ENCODE measurements at regions not wholly inside any gene's neighbourhood (a gene's known extent, or its start where the extent isn't known, plus 50 kb on each side); places are given as distances from the start of the nearest gene placed in this dataset.

DNA sequence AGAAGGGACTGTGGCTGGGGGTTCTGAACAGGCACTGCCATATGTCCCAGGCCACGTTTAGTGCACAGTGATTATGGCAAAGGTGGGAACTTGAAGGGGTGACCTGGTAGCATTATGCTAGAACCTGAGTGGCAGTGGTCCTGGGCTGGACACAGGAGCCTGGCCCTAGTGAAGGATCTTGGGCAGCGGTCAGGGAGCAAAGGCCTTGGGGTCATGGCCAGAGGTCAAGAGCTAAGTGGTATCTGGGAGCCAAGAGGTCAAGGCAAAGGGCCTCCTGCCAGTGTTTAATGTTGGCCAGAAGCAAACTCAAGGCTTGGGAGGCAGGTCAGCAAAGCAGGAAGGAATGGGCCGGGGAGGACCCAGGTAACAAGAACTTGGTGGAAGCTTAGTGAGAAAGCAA lies 254.5 kb downstream of the CDH26 start:
- ATAC-seq (no peak), DNase-seq (no peak)
- H3K27me3 ChIP-seq (ENCODE audit: insufficient read depth in 3 of 3, low read length in 2 of 3), result no peaks in the 10 kb centered on the region
- H3K4me1 ChIP-seq, result no peaks in the 10 kb centered on the region
- no peak overlapping the region for H3K4me3 ChIP-seq
- H3K9me3 ChIP-seq, result no peaks in the 10 kb centered on the region
- WGBS, 3 donors, result 91 to 98% (median 96%) methylated on average over 3 of the region's 3 CpGs
- intact Hi-C loops (cut with DNase I), result loop anchor here (5.0 to 10.0 kb wide), 6 partner anchors 50 to 1682 kb away; no protein-coding TSS in a partner anchor
- H3K36me3 ChIP-seq (ENCODE audit: insufficient read depth in 1 of 2, low read depth in 1 of 2), result no peaks in the 10 kb centered on the region
- TF ChIP-seq, protein P1, sequence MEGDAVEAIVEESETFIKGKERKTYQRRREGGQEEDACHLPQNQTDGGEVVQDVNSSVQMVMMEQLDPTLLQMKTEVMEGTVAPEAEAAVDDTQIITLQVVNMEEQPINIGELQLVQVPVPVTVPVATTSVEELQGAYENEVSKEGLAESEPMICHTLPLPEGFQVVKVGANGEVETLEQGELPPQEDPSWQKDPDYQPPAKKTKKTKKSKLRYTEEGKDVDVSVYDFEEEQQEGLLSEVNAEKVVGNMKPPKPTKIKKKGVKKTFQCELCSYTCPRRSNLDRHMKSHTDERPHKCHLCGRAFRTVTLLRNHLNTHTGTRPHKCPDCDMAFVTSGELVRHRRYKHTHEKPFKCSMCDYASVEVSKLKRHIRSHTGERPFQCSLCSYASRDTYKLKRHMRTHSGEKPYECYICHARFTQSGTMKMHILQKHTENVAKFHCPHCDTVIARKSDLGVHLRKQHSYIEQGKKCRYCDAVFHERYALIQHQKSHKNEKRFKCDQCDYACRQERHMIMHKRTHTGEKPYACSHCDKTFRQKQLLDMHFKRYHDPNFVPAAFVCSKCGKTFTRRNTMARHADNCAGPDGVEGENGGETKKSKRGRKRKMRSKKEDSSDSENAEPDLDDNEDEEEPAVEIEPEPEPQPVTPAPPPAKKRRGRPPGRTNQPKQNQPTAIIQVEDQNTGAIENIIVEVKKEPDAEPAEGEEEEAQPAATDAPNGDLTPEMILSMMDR (IDR thresholded peaks at IDR 0.05), result no peak
- H3K27ac ChIP-seq, result no peak overlapping the region

DNA sequence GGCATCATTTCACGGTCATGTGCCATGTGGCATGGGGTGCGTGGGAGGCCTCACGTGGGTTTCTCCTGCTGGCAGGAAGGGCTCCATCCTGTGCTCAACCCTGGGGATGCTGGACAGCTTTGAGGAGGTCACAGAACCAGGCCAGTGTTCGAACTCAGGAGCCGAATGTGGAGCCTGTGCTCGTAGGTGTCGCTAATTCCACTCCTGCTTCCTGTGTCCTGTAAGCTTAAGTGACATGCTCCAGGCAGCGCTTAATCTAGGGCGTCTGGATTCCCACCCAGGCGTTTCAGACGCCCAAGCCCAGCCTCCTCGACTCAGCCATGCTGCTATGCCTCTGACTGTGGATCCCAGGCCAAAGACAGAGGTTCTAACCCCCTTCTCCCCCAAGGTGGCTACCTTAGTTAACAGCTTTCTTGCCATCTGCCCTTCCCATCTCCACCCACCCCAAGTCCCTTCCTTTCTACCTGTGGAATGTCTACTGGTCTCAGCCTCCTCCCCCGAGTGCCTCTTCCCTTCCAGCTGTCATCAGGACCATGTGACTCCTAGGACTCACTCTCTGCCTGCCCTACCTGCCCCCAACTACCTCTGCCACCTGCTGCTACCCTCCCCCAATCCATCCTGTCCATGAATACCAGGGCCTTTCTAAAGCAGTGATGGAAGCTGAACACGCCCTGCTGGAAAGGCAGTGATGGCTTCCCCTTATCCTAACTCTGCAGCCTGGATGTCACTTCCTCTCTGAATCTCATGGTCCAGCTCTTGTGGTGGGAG lies 255.1 kb downstream of the CDH26 start:
- no peak for ATAC-seq
- intact Hi-C loops (cut with DNase I), result loop anchor here (5.0 to 10.0 kb wide), 6 partner anchors 49 to 1681 kb away; no protein-coding TSS in a partner anchor

DNA sequence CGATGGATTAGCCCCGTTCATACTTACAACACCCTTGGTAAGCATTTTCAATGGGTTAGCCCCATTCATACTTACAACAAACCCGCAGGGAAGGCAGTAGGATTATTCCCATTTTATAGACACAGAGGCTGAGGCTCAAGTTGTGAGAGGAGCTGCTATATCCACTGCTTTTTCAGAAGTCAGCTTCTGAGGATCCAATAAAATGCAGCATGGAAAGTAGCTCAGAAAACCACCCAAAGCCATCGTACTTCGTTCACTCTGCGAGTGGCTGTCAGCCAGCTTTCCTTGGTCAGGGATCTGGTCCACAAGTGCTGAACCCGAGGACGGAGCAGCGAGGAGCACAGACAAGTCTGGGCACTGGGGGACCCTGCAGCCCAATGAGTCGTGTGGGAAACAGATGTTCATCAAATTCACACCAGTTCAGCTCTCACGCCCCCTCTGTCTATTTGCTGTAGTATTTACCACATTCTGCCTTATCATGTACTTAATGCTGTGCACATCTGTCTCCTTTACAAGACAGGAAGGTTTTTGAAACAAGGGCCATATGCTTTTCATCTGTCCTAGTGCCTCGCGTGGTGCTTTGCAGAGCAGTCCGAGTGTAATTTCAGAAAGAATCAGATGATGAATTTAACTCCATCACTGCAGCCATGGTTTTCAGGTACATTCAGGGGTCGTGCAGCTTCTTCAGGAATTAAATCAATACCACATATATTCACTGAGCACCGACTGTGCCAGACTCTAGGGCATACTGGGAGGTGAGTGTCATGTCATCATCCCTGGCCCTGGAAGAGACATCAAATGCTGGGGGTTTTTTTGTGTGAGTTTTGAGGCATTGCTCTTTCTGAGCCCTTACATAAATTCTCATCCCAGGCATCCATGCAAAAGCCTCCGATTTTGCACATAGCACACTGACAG lies 256.9 kb downstream of the CDH26 start:
- intact Hi-C loops (cut with DNase I), result loop anchor here (5.0 to 10.0 kb wide), 6 partner anchors 47 to 1680 kb away; no protein-coding TSS in a partner anchor
- no peak for ATAC-seq
- 31 to 53% (median 53%) methylated on average over 17 of the region's 17 CpGs for WGBS, 3 donors

More for the DNA sequence above, 255.1 kb downstream of the CDH26 start:
- WGBS, 3 donors, result 87 to 89% (median 87%) methylated on average over 14 of the region's 14 CpGs
- TF ChIP-seq, protein P1 (IDR thresholded peaks at IDR 0.05), result no peak
- Histone ChIP-seq H3K27me3 (ENCODE audit: insufficient read depth in 3 of 3, low read length in 2 of 3) (no peaks in the 10 kb centered on the region), H3K4me1 (no peaks in the 10 kb centered on the region), H3K4me3 (no peak overlapping the region), H3K36me3 (ENCODE audit: insufficient read depth in 1 of 2, low read depth in 1 of 2) (no peaks in the 10 kb centered on the region), H3K27ac (no peak overlapping the region), H3K9me3 (no peaks in the 10 kb centered on the region)
- no peak for DNase-seq

DNA sequence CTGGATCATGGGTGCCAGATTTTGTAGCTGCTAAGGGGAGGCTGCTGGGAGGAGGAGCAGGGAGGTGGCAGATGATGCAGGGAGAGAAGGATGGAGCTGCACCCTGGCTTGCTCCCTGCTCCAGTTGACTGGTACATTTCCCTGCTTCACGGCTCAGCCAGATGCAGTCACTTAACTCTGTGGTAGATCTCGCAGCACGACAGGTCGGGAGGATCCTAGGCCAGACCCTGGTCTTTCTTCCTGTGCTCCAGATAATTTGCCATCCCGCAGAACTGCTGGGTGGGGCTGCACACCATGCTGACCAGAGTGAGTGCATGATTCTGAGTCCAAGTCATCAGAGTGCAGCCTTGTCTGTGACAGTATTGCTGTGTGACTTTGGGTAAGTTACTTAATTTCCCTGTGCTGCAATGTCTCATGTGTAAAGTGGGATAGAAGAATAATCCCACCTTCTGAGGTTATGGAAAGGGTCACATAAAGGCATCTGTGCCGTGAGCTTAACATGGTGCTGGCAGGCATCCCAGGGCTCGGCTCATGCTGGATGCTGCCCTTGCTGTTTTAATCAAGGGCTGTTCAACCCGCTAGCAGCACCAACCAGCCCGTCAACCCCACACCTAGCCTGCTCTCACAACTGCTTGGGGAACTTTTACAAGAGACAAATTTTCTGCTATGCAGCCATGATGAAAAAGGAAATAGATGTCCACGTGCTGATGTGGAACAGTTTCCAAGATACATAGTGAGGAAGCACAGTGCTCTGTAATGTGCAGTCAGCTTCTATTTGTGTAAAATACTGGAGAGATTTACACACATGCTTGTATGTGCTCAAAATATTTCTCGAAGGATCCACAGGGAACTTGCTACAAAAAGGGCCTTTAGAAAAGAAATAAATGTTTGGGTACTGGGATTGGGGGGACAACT lies 257.9 kb downstream of the CDH26 start:
- ATAC-seq (peak in 2 of 4 donors; percentile 44 to 52), DNase-seq (no peak)
- Histone ChIP-seq H3K27me3 (ENCODE audit: insufficient read depth in 3 of 3, low read length in 2 of 3) (no peaks in the 10 kb centered on the region), H3K4me1 (no peaks in the 10 kb centered on the region), H3K36me3 (ENCODE audit: insufficient read depth in 1 of 2, low read depth in 1 of 2) (no peaks in the 10 kb centered on the region), H3K9me3 (no peaks in the 10 kb centered on the region), H3K27ac (no peak overlapping the region), H3K4me3 (no peak overlapping the region)
- TF ChIP-seq, protein P1 (IDR thresholded peaks at IDR 0.05), result no peak
- 34 to 49% (median 43%) methylated on average over 11 of the region's 11 CpGs for WGBS, 3 donors
- intact Hi-C loops (cut with DNase I), result loop anchor here (10.0 kb wide), 3 partner anchors 139 to 1679 kb away; no protein-coding TSS in a partner anchor

More for the DNA sequence above, 256.9 kb downstream of the CDH26 start:
- DNase-seq, result no peak
- no peaks in the 10 kb centered on the region for H3K36me3 ChIP-seq (ENCODE audit: insufficient read depth in 1 of 2, low read depth in 1 of 2)
- no peaks in the 10 kb centered on the region for H3K27me3 ChIP-seq (ENCODE audit: insufficient read depth in 3 of 3, low read length in 2 of 3)
- TF ChIP-seq, protein P1 (IDR thresholded peaks at IDR 0.05), result no peak
- no peaks in the 10 kb centered on the region for H3K4me1 ChIP-seq
- H3K27ac ChIP-seq, result no peak overlapping the region
- no peak overlapping the region for H3K4me3 ChIP-seq
- no peaks in the 10 kb centered on the region for H3K9me3 ChIP-seq
